AG04449 (cell line): ENCODE measurements at regions not wholly inside any gene's neighbourhood (a gene's known extent, or its start where the extent isn't known, plus 50 kb on each side); places are given as distances from the start of the nearest gene placed in this dataset.

Experiments
- CTCF ChIA-PET: fragments of 350-600 bp; formaldehyde crosslinking; extraction: SDS; loops from one replicate; lab custom pipeline; 2021; ENCODE audit warnings: antibody characterized with exemption; lab: Yijun Ruan, JAX
- POLR2A ChIA-PET: fragments of 400-600, 350-600 bp; formaldehyde crosslinking; extraction: SDS; loops from one replicate; lab custom pipeline; 2020; ENCODE audit warnings: antibody characterized with exemption, inconsistent platforms; lab: Yijun Ruan, JAX
- DNase-seq: peaks from one replicate; pipeline ENCODE4 v3.0.0-alpha.2; 2010; ENCODE audit warnings: low read depth, low spot score
- H3K4me3 ChIP-seq: 2 replicates; pipeline ENCODE4 v1.5.1; 2011; ENCODE audit warnings: low read depth, mild to moderate bottlenecking, control low read depth, low read length
- CTCF ChIP-seq: IDR thresholded peaks from one replicate; pipeline ENCODE4 v1.5.1; 2011; ENCODE audit warnings: mild to moderate bottlenecking, moderate library complexity, low read length, control low read depth, inconsistent platforms; ENCODE audit not compliant: insufficient read depth; ENCODE audit errors: missing control alignments

GRCh38 chr11:115580927-115581680, 76.9 kb upstream of the CADM1 start:
- POLR2A ChIA-PET, result no interaction called here
- H3K4me3 ChIP-seq, result no peak overlapping the region
- TF ChIP-seq CTCF, result no peak
- CTCF ChIA-PET, result no interaction called here
- DNase-seq, result no peak

GRCh38 chr11:115580416-115580815, 76.2 kb upstream of the CADM1 start:
- POLR2A ChIA-PET, result no interaction called here
- CTCF ChIA-PET, result interaction anchor here (1.1 kb wide), 1 partner anchor 41 kb away, joined by 3 read pairs; no protein-coding TSS in a partner anchor
- TF ChIP-seq CTCF, result no peak
- DNase-seq, result no peak
- no peak overlapping the region for H3K4me3 ChIP-seq

- ChIA-PET POLR2A (no interaction called here), CTCF (interaction anchor here (1.1 kb wide), 1 partner anchor 42 kb away, joined by 3 read pairs; no protein-coding TSS in a partner anchor)
- no peak for TF ChIP-seq CTCF
- no peak overlapping the region for H3K4me3 ChIP-seq
- no peak for DNase-seq
Observed at GRCh38 chr11:115579181-115579825, 75.1 kb upstream of the CADM1 start.

GRCh38 chr11:115578275-115578674, 74.1 kb upstream of the CADM1 start:
- no peak for DNase-seq
- CTCF ChIA-PET, result no interaction called here
- TF ChIP-seq CTCF, result no peak
- H3K4me3 ChIP-seq, result no peak overlapping the region
- POLR2A ChIA-PET, result no interaction called here

GRCh38 chr11:115577701-115578100, 73.5 kb upstream of the CADM1 start:
- TF ChIP-seq CTCF, result no peak
- CTCF ChIA-PET, result no interaction called here
- POLR2A ChIA-PET, result no interaction called here
- DNase-seq, result no peak
- no peak overlapping the region for H3K4me3 ChIP-seq

- CTCF ChIA-PET, result no interaction called here
- no peak overlapping the region for H3K4me3 ChIP-seq
- no peak for DNase-seq
- TF ChIP-seq CTCF, result no peak
- POLR2A ChIA-PET, result no interaction called here
Observed at GRCh38 chr11:115576606-115577380, 72.6 kb upstream of the CADM1 start.
